ENCODE measurements at regions not wholly inside any gene's neighbourhood (a gene's known extent, or its start where the extent isn't known, plus 50 kb on each side); places are given as distances from the start of the nearest gene placed in this dataset.

DNA sequence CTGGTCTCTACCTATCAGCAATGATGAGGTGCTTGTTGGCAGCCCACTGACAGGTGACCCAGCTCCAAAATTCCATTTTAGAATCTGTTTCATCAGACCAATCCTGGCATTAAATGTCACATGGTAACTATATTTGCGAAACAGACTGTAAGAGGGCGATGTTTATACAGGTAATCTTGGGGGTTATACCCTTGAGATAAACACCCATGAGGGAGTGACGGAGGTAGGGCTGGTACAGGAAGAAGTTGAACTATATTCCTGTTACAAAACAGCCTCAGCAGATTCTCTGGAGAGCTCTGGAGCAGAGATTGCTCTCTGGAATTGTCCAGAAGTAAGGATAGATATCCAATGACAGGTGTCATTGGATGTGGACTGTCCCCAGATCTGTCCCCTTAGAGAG, 444.8 kb upstream of the DPP6 start:
- H3K4me1 ChIP-seq (ENCODE audit: control insufficient read depth in 1 of 2, extremely low read depth in 1 of 2, insufficient read depth in 2 of 2, low read length in 2 of 2): no peaks in the 10 kb centered on the region
- H3K27me3 ChIP-seq (replicated peaks in 1 of 2; ENCODE audit: control insufficient read depth in 2 of 2, extremely low read depth in 1 of 2, insufficient read depth in 2 of 2, low read length in 1 of 2): no peaks in the 10 kb centered on the region
- H3K36me3 Mint-ChIP-seq: no peaks in the 10 kb centered on the region
- DNase-seq: no peak
- CTCF ChIA-PET: no interaction called here
- H3K9me3 ChIP-seq: no peaks in the 10 kb centered on the region
- no peak overlapping the region for H3K27ac Mint-ChIP-seq
- no peak overlapping the region for H3K4me3 ChIP-seq (ENCODE audit: control insufficient read depth in 1 of 2, extremely low read depth in 1 of 2, low read length in 1 of 2)
- no peak overlapping the region for H3K4me3 Mint-ChIP-seq
- POLR2A ChIA-PET: no interaction called here
- H3K9me3 Mint-ChIP-seq: peaks cover 14 to 20% (median 16%) of the 10 kb centered on the region in 3 donors
- H3K27me3 Mint-ChIP-seq: no peaks in the 10 kb centered on the region
- no peaks in the 10 kb centered on the region for H3K36me3 ChIP-seq (ENCODE audit: control insufficient read depth in 2 of 2, extremely low read depth in 1 of 2, insufficient read depth in 1 of 2, low read length in 1 of 2)
- no peaks in the 10 kb centered on the region for H3K4me1 Mint-ChIP-seq
- H3K27ac ChIP-seq (ENCODE audit: low read length): no peak overlapping the region
- no peak for ATAC-seq (replicated peaks in 1 of 4)
- no CpG with 5 or more reads among the region's 3 CpGs for WGBS (ENCODE audit: insufficient coverage)

DNA sequence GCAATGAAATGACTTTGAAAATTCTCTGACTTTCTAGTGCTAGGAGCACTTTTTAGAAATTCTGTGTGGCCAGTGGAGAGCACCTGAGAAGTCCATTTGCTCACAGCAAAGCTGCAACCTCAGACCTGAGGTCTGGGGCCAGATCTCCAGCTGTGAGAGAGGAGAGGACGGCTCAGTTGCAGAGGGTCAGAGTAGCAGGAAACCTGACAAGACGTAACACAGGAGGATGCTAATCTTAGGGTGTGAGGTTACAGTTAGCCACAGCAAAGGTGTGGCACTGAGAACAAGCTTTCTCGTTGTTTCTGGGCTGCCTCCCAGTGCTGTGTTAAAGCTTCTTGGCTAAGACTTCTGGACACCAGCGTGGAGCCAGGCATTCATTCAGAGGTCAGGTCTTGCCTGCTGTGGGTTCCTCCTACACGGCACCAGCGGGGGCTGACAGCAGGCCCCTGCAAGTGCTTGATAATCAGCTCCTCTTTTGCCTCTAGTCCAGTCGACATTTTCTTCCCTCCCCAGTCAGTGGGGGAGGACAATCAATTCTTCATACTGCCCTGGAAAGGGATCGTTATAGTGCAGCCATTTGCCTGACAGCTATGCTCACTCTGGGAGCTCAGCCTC, 435.4 kb upstream of the DPP6 start:
- Histone ChIP-seq H3K4me1 (ENCODE audit: control insufficient read depth in 1 of 2, extremely low read depth in 1 of 2, insufficient read depth in 2 of 2, low read length in 2 of 2) (no peaks in the 10 kb centered on the region), H3K27me3 (replicated peaks in 1 of 2; ENCODE audit: control insufficient read depth in 2 of 2, extremely low read depth in 1 of 2, insufficient read depth in 2 of 2, low read length in 1 of 2) (no peaks in the 10 kb centered on the region), H3K36me3 (ENCODE audit: control insufficient read depth in 2 of 2, extremely low read depth in 1 of 2, insufficient read depth in 1 of 2, low read length in 1 of 2) (no peaks in the 10 kb centered on the region), H3K9me3 (no peaks in the 10 kb centered on the region), H3K27ac (ENCODE audit: low read length) (no peak overlapping the region), H3K4me3 (ENCODE audit: control insufficient read depth in 1 of 2, extremely low read depth in 1 of 2, low read length in 1 of 2) (no peak overlapping the region)
- Mint-ChIP-seq H3K4me3 (no peak overlapping the region), H3K4me1 (no peaks in the 10 kb centered on the region), H3K27ac (no peak overlapping the region), H3K9me3 (peaks cover 7 to 11% (median 10%) of the 10 kb centered on the region in 3 donors), H3K36me3 (no peaks in the 10 kb centered on the region), H3K27me3 (no peaks in the 10 kb centered on the region)
- ATAC-seq (replicated peaks in 1 of 4) (no peak), DNase-seq (no peak)
- ChIA-PET POLR2A (no interaction called here), CTCF (no interaction called here)
- WGBS (ENCODE audit: insufficient coverage): 21% methylated on average over 4 of the region's 8 CpGs

GRCh38 chr7:153627323-153627722, 424.9 kb upstream of the DPP6 start:
- Histone ChIP-seq H3K4me3 (ENCODE audit: control insufficient read depth in 1 of 2, extremely low read depth in 1 of 2, low read length in 1 of 2) (no peak overlapping the region), H3K27me3 (replicated peaks in 1 of 2; ENCODE audit: control insufficient read depth in 2 of 2, extremely low read depth in 1 of 2, insufficient read depth in 2 of 2, low read length in 1 of 2) (no peaks in the 10 kb centered on the region), H3K4me1 (ENCODE audit: control insufficient read depth in 1 of 2, extremely low read depth in 1 of 2, insufficient read depth in 2 of 2, low read length in 2 of 2) (no peaks in the 10 kb centered on the region), H3K9me3 (no peaks in the 10 kb centered on the region), H3K27ac (ENCODE audit: low read length) (no peak overlapping the region), H3K36me3 (ENCODE audit: control insufficient read depth in 2 of 2, extremely low read depth in 1 of 2, insufficient read depth in 1 of 2, low read length in 1 of 2) (no peaks in the 10 kb centered on the region)
- ATAC-seq (replicated peaks in 1 of 4) (no peak), DNase-seq (no peak)
- ChIA-PET CTCF (no interaction called here), POLR2A (no interaction called here)
- no peak overlapping the region for H3K4me3 Mint-ChIP-seq
- no peak overlapping the region for H3K27ac Mint-ChIP-seq
- H3K4me1 Mint-ChIP-seq: no peaks in the 10 kb centered on the region
- no peaks in the 10 kb centered on the region for H3K36me3 Mint-ChIP-seq
- no peaks in the 10 kb centered on the region for H3K27me3 Mint-ChIP-seq
- peaks cover 6 to 24% (median 7%) of the 10 kb centered on the region in 3 donors for H3K9me3 Mint-ChIP-seq

- WGBS (ENCODE audit: insufficient coverage): 83% methylated on average over 4 of the region's 6 CpGs
- Mint-ChIP-seq H3K36me3 (no peaks in the 10 kb centered on the region), H3K4me3 (no peak overlapping the region), H3K27me3 (no peaks in the 10 kb centered on the region), H3K4me1 (no peaks in the 10 kb centered on the region), H3K27ac (no peak overlapping the region), H3K9me3 (peaks cover 8 to 16% (median 12%) of the 10 kb centered on the region in 3 donors)
- ATAC-seq (replicated peaks in 1 of 4): no peak
- no peak for DNase-seq
- Histone ChIP-seq H3K27ac (ENCODE audit: low read length) (no peak overlapping the region), H3K4me3 (ENCODE audit: control insufficient read depth in 1 of 2, extremely low read depth in 1 of 2, low read length in 1 of 2) (no peak overlapping the region), H3K27me3 (replicated peaks in 1 of 2; ENCODE audit: control insufficient read depth in 2 of 2, extremely low read depth in 1 of 2, insufficient read depth in 2 of 2, low read length in 1 of 2) (no peaks in the 10 kb centered on the region), H3K9me3 (no peaks in the 10 kb centered on the region), H3K4me1 (ENCODE audit: control insufficient read depth in 1 of 2, extremely low read depth in 1 of 2, insufficient read depth in 2 of 2, low read length in 2 of 2) (no peaks in the 10 kb centered on the region), H3K36me3 (ENCODE audit: control insufficient read depth in 2 of 2, extremely low read depth in 1 of 2, insufficient read depth in 1 of 2, low read length in 1 of 2) (no peaks in the 10 kb centered on the region)
- CTCF ChIA-PET: no interaction called here
- POLR2A ChIA-PET: no interaction called here
Observed at GRCh38 chr7:153628406-153628805, 423.8 kb upstream of the DPP6 start.

- Histone ChIP-seq H3K4me1 (ENCODE audit: control insufficient read depth in 1 of 2, extremely low read depth in 1 of 2, insufficient read depth in 2 of 2, low read length in 2 of 2) (no peaks in the 10 kb centered on the region), H3K27me3 (replicated peaks in 1 of 2; ENCODE audit: control insufficient read depth in 2 of 2, extremely low read depth in 1 of 2, insufficient read depth in 2 of 2, low read length in 1 of 2) (no peaks in the 10 kb centered on the region), H3K27ac (ENCODE audit: low read length) (no peak overlapping the region), H3K9me3 (no peaks in the 10 kb centered on the region), H3K36me3 (ENCODE audit: control insufficient read depth in 2 of 2, extremely low read depth in 1 of 2, insufficient read depth in 1 of 2, low read length in 1 of 2) (no peaks in the 10 kb centered on the region), H3K4me3 (ENCODE audit: control insufficient read depth in 1 of 2, extremely low read depth in 1 of 2, low read length in 1 of 2) (no peak overlapping the region)
- no peak overlapping the region for H3K27ac Mint-ChIP-seq
- H3K27me3 Mint-ChIP-seq: no peaks in the 10 kb centered on the region
- H3K4me3 Mint-ChIP-seq: no peak overlapping the region
- H3K4me1 Mint-ChIP-seq: no peaks in the 10 kb centered on the region
- DNase-seq: no peak
- WGBS (ENCODE audit: insufficient coverage): no CpG with 5 or more reads among the region's 1 CpG
- ChIA-PET POLR2A (no interaction called here), CTCF (no interaction called here)
- ATAC-seq (replicated peaks in 1 of 4): no peak
- H3K9me3 Mint-ChIP-seq: peaks cover 8 to 17% (median 12%) of the 10 kb centered on the region in 3 donors
- H3K36me3 Mint-ChIP-seq: no peaks in the 10 kb centered on the region
Observed at GRCh38 chr7:153628825-153629224, 423.4 kb upstream of the DPP6 start.

DNA sequence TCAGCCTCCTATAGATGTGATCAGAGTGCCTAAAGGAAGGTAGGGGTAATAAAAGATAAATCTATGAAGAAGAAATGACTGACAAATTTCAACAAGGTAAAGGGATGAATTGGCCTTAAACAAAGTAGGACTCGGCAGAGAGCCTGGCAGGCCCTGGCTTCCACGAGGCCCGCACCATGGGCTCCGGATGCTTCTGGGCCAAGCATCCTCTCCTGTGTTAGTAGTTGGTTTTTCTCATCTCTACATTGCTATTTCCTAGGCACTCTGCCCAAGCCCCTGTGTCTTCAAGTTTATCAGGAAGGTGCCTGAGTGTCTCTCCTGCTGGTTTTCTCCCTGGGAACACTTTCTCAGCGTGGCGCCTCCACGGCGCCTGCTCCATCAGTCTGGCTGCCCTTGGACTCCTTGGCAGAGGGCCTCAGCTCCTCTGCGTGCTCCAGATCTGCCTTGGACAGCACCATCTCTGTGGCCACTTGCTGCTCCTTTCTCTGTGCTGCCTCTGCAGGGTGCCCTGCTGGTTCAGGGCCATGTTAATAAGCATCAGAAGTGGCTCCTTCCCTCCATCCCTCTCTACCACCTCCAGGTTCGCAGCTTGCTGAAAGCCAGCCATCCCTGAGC, 413.3 kb upstream of the DPP6 start:
- Histone ChIP-seq H3K36me3 (ENCODE audit: control insufficient read depth in 2 of 2, extremely low read depth in 1 of 2, insufficient read depth in 1 of 2, low read length in 1 of 2) (no peaks in the 10 kb centered on the region), H3K27me3 (replicated peaks in 1 of 2; ENCODE audit: control insufficient read depth in 2 of 2, extremely low read depth in 1 of 2, insufficient read depth in 2 of 2, low read length in 1 of 2) (no peaks in the 10 kb centered on the region), H3K9me3 (no peaks in the 10 kb centered on the region), H3K4me3 (ENCODE audit: control insufficient read depth in 1 of 2, extremely low read depth in 1 of 2, low read length in 1 of 2) (no peak overlapping the region), H3K27ac (ENCODE audit: low read length) (no peak overlapping the region), H3K4me1 (ENCODE audit: control insufficient read depth in 1 of 2, extremely low read depth in 1 of 2, insufficient read depth in 2 of 2, low read length in 2 of 2) (no peaks in the 10 kb centered on the region)
- Mint-ChIP-seq H3K27ac (no peak overlapping the region), H3K4me3 (no peak overlapping the region), H3K36me3 (no peaks in the 10 kb centered on the region), H3K27me3 (no peaks in the 10 kb centered on the region), H3K4me1 (no peaks in the 10 kb centered on the region), H3K9me3 (peaks cover 9 to 26% (median 15%) of the 10 kb centered on the region in 3 donors)
- ChIA-PET POLR2A (no interaction called here), CTCF (no interaction called here)
- WGBS (ENCODE audit: insufficient coverage): 88% methylated on average over 6 of the region's 10 CpGs
- DNase-seq: no peak
- ATAC-seq (replicated peaks in 1 of 4): no peak

DNA sequence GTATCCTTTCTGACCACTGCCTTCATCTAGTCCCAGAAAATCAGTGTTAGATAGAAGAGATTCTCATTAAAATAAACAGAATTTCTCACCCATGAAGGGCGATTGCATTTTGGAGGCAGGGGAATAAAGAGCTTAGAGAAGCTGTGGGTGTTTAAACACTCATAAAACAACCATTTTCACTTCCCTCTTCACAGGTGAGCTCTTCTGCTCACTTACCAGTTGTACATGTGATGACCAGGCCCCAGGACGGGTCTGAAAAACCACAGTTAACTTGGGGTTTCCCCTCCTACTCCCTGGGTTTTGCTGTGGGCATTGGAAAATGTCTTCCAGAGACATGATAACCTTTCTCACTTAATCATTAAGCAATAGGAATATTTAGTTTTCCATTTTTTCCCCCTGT, 411.6 kb upstream of the DPP6 start:
- no peaks in the 10 kb centered on the region for H3K4me1 ChIP-seq (ENCODE audit: control insufficient read depth in 1 of 2, extremely low read depth in 1 of 2, insufficient read depth in 2 of 2, low read length in 2 of 2)
- no peak overlapping the region for H3K27ac ChIP-seq (ENCODE audit: low read length)
- WGBS (ENCODE audit: insufficient coverage): no CpG with 5 or more reads among the region's 2 CpGs
- ChIA-PET POLR2A (no interaction called here), CTCF (no interaction called here)
- Mint-ChIP-seq H3K27me3 (no peaks in the 10 kb centered on the region), H3K27ac (no peak overlapping the region), H3K4me3 (no peak overlapping the region), H3K36me3 (no peaks in the 10 kb centered on the region), H3K4me1 (no peaks in the 10 kb centered on the region), H3K9me3 (peaks cover 15 to 36% (median 24%) of the 10 kb centered on the region in 3 donors)
- H3K36me3 ChIP-seq (ENCODE audit: control insufficient read depth in 2 of 2, extremely low read depth in 1 of 2, insufficient read depth in 1 of 2, low read length in 1 of 2): no peaks in the 10 kb centered on the region
- DNase-seq: no peak
- no peaks in the 10 kb centered on the region for H3K27me3 ChIP-seq (replicated peaks in 1 of 2; ENCODE audit: control insufficient read depth in 2 of 2, extremely low read depth in 1 of 2, insufficient read depth in 2 of 2, low read length in 1 of 2)
- H3K4me3 ChIP-seq (ENCODE audit: control insufficient read depth in 1 of 2, extremely low read depth in 1 of 2, low read length in 1 of 2): no peak overlapping the region
- no peaks in the 10 kb centered on the region for H3K9me3 ChIP-seq
- no peak for ATAC-seq (replicated peaks in 1 of 4)

Measured in T-cell (primary cell).